Nephron progenitor cell (in vitro differentiated cells): ENCODE measurements at regions not wholly inside any gene's neighbourhood (a gene's known extent, or its start where the extent isn't known, plus 50 kb on each side); places are given as distances from the start of the nearest gene placed in this dataset.

ENCODE experiments used
- DNase-seq: peaks from one replicate; pipeline ENCODE4 v3.0.0; 2021
- H3K27ac Mint-ChIP-seq: 2 replicates; pipeline ENCODE4 v1.8.0; 2021; ENCODE audit warnings: mild to moderate bottlenecking, moderate library complexity, mixed read lengths
- H3K27me3 Mint-ChIP-seq: 2 replicates; pipeline ENCODE4 v1.8.0; 2021; ENCODE audit warnings: mild to moderate bottlenecking, low read depth, mixed read lengths; ENCODE audit not compliant: poor library complexity
- H3K36me3 Mint-ChIP-seq: 2 replicates; pipeline ENCODE4 v1.8.0; 2021; ENCODE audit warnings: low read depth, mixed read lengths
- H3K4me1 Mint-ChIP-seq: 2 replicates; pipeline ENCODE4 v1.8.0; 2021; ENCODE audit warnings: mixed read lengths
- H3K4me3 Mint-ChIP-seq: 2 replicates; pipeline ENCODE4 v1.8.0; 2021; ENCODE audit warnings: mild to moderate bottlenecking, moderate library complexity, mixed read lengths
- H3K9me3 Mint-ChIP-seq: 2 replicates; pipeline ENCODE4 v1.8.0; 2021; ENCODE audit warnings: mild to moderate bottlenecking, moderate library complexity, mixed read lengths
- TF ChIP-seq, protein P1 (sequence below): fragments of 200-600 bp; sonication (generic); IDR thresholded peaks from 2 replicates; pipeline ENCODE4 v1.5.0; 2021; ENCODE audit warnings: antibody characterized with exemption

DNA sequence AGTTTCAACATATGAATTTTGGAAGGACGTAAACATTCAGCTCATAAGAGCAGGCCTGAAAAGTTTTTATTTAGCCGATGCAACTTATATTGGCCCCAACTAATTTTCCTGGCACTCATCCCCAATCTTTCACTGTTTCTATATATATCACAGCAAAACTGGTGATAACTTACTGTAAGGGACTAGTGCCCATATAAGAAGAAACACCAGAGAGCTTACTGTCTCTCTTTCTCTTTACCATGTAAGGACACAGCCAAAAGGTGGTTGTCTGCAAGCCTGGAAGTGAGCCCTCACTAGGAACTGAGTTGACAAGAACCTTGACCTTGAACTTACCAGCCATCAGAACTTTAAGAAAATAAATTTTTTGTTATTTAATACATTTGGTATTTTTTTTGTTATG, 807.4 kb upstream of the CITED2 start:
- TF ChIP-seq, protein P1, sequence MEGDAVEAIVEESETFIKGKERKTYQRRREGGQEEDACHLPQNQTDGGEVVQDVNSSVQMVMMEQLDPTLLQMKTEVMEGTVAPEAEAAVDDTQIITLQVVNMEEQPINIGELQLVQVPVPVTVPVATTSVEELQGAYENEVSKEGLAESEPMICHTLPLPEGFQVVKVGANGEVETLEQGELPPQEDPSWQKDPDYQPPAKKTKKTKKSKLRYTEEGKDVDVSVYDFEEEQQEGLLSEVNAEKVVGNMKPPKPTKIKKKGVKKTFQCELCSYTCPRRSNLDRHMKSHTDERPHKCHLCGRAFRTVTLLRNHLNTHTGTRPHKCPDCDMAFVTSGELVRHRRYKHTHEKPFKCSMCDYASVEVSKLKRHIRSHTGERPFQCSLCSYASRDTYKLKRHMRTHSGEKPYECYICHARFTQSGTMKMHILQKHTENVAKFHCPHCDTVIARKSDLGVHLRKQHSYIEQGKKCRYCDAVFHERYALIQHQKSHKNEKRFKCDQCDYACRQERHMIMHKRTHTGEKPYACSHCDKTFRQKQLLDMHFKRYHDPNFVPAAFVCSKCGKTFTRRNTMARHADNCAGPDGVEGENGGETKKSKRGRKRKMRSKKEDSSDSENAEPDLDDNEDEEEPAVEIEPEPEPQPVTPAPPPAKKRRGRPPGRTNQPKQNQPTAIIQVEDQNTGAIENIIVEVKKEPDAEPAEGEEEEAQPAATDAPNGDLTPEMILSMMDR = no peak
- Mint-ChIP-seq H3K27me3 (no peaks in the 10 kb centered on the region), H3K4me1 (no peaks in the 10 kb centered on the region), H3K4me3 (no peak overlapping the region), H3K36me3 (no peaks in the 10 kb centered on the region), H3K9me3 (peaks cover 4% of the 10 kb centered on the region), H3K27ac (no peak overlapping the region)
- DNase-seq = no peak

DNA sequence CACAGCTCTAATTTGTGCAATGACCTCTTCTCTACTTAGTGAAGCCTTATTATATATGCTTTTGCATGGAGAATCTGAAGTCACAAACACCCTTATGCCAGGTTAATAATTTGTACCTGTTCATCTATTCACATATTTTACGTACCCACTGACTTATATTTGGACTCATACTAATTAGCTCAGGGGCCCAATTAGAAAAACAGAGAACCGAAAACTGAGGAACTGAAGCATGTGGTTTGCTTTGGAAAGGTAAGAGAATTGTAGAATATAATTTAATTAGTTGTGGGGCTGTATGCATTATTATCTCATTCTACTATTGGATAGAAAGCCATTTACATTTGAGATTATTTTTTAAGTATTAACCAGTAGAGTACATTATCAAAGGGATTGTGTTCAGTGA, 805.9 kb upstream of the CITED2 start:
- TF ChIP-seq, protein P1 = no peak
- Mint-ChIP-seq H3K27me3 (no peaks in the 10 kb centered on the region), H3K9me3 (no peaks in the 10 kb centered on the region), H3K36me3 (no peaks in the 10 kb centered on the region), H3K4me3 (no peak overlapping the region), H3K4me1 (no peaks in the 10 kb centered on the region), H3K27ac (no peak overlapping the region)
- DNase-seq = no peak

DNA sequence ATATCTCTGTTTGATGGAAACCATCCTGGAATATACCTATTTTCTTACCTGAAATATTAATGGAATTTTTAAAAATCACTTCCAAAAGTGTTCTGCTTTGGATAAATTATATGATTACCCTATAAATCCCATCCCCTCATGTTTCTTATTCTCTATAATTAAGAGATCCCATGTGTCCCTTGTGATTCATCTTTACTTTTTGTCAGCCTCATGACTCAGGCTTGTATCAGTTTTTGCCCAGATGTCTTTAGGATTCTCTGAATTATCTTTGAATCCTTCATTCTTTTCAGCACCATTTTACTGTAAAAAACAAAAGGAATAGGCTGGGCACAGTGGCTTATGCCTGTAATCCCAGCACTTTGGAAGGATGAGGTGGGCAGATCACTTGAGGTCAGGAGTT, 804.5 kb upstream of the CITED2 start:
- no peak overlapping the region for H3K27ac Mint-ChIP-seq
- no peak for DNase-seq
- H3K4me1 Mint-ChIP-seq = no peaks in the 10 kb centered on the region
- no peaks in the 10 kb centered on the region for H3K27me3 Mint-ChIP-seq
- H3K9me3 Mint-ChIP-seq = no peaks in the 10 kb centered on the region
- H3K4me3 Mint-ChIP-seq = no peak overlapping the region
- no peaks in the 10 kb centered on the region for H3K36me3 Mint-ChIP-seq
- TF ChIP-seq, protein P1 = no peak

DNA sequence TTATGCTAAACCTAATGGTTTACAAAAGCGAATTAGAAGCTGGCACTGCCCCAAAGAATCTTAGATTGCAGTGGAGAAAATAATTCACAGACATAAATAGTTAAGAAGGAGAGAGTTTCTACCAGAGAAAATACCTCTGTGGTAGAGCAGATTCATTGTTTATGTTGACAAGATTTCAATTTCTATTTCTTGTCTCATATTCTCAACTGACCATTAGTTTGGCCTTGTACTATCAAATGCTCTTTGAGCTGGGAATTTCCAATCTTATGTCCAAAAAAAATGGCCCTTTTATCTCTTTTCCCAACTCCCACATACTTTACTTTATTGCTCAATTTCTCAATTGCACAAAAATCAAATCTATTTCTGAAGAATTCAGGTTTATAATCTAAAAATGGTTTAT, 804.1 kb upstream of the CITED2 start:
- DNase-seq = no peak
- Mint-ChIP-seq H3K4me3 (no peak overlapping the region), H3K36me3 (no peaks in the 10 kb centered on the region), H3K9me3 (no peaks in the 10 kb centered on the region), H3K27me3 (no peaks in the 10 kb centered on the region), H3K4me1 (no peaks in the 10 kb centered on the region), H3K27ac (no peak overlapping the region)
- TF ChIP-seq, protein P1 = no peak

DNA sequence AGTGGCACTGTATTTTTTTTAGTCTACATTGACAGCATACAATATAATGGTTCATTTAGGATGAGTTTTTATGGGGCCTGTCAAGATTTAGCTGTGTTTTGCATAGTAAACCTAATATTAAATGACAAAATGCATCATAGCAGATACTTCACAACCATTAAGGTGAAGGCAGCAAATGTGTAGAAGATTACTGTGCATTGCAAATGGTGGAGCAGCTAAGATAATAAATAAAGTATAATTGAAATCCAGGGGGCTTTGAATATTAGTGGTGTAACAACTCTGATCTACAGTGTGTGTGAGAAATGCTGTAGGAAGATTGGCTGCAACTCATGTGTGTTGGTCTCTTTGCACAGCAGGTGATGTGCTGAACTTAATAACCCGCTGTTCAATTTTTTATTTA, 801.9 kb upstream of the CITED2 start:
- Mint-ChIP-seq H3K9me3 (peaks cover 12% of the 10 kb centered on the region), H3K4me3 (no peak overlapping the region), H3K27ac (no peak overlapping the region), H3K27me3 (no peaks in the 10 kb centered on the region), H3K36me3 (peaks cover 9% of the 10 kb centered on the region), H3K4me1 (no peaks in the 10 kb centered on the region)
- TF ChIP-seq, protein P1 = no peak
- no peak for DNase-seq

DNA sequence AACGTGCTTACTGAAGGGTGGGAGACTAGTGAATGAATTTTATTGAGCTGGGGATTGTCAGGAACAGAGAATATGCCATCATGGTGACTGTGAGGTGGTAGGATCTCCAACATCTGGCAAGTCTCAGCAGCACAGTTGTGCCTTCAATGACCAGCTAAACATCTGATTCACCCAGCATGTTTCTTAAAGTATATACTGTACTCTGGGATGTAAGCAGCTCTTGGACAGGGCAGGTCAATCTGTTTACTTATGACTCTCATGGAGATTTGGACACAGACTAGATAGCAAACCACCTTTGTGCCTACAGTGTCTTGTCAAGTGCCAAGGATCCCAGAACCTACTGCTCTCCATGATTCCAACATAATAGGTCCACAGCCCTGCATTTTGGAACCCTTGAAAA, 801.0 kb upstream of the CITED2 start:
- Mint-ChIP-seq H3K27me3 (no peaks in the 10 kb centered on the region), H3K4me1 (no peaks in the 10 kb centered on the region), H3K27ac (no peak overlapping the region), H3K4me3 (no peak overlapping the region), H3K9me3 (peaks cover 12% of the 10 kb centered on the region), H3K36me3 (peaks cover 9% of the 10 kb centered on the region)
- TF ChIP-seq, protein P1 = no peak
- DNase-seq = no peak
